SK-N-SH (cell line): ENCODE measurements at regions not wholly inside any gene's neighbourhood (a gene's known extent, or its start where the extent isn't known, plus 50 kb on each side); places are given as distances from the start of the nearest gene placed in this dataset.

Experiments used
- CTCF ChIA-PET: fragments of 300-600, 350-600 bp; formaldehyde crosslinking; extraction: SDS; loops from one replicate; lab custom pipeline; 2021; lab: Yijun Ruan, JAX
- POLR2A ChIA-PET: fragments of 350-600 bp; sonication (Branson Sonifier 250); formaldehyde crosslinking; extraction: SDS; loops from one replicate; lab custom pipeline; 2020; ENCODE audit warnings: antibody characterized with exemption, inconsistent platforms; lab: Yijun Ruan, JAX
- DNase-seq: peaks from one replicate; pipeline ENCODE4 v3.0.0; 2012
- H2AFZ ChIP-seq: fragments of 200-600 bp; sonication (generic); 2 replicates; pipeline ENCODE4 v1.8.1; 2016; ENCODE audit warnings: antibody characterized with exemption, mild to moderate bottlenecking, low read depth
- H3F3A ChIP-seq: fragments of 200-600 bp; sonication (generic); replicated peaks from 2 replicates; pipeline ENCODE3; 2016; ENCODE audit warnings: antibody characterized with exemption, mild to moderate bottlenecking; ENCODE audit not compliant: insufficient read depth
- H3K27ac ChIP-seq, 2 experiments: fragments of 200-500 bp in 1 of 2; fragments of 200-600 bp in 1 of 2; sonication (Bioruptor generic) in 1 of 2; sonication (generic), shearing (Covaris generic) in 1 of 2; 2 replicates each; pipeline versions ENCODE4 v1.5.1 to v1.6.1; 2014 to 2016; ENCODE audit warnings: low read depth in 2 of 2, inconsistent platforms in 1 of 2, low read length in 1 of 2, mild to moderate bottlenecking in 1 of 2, mixed read lengths in 1 of 2
- H3K27me3 ChIP-seq: fragments of 200-600 bp; sonication (generic), shearing (Covaris generic); 2 replicates; pipeline ENCODE4 v1.6.1; 2016; ENCODE audit warnings: mixed run types; ENCODE audit not compliant: insufficient read depth
- H3K36me3 ChIP-seq, 2 experiments: fragments of 200-500 bp in 1 of 2; fragments of 200-600 bp in 1 of 2; sonication (Bioruptor generic) in 1 of 2; sonication (generic) in 1 of 2; replicated peaks in 1 of 2; 2 replicates each; pipeline versions ENCODE3 to v1.5.1; 2014 to 2016; ENCODE audit warnings: low read length in 1 of 2, mild to moderate bottlenecking in 1 of 2; ENCODE audit not compliant: insufficient read depth in 2 of 2, control insufficient read depth in 1 of 2
- H3K4me1 ChIP-seq, 2 experiments: fragments of 200-500 bp in 1 of 2; fragments of 200-600 bp in 1 of 2; sonication (Bioruptor generic) in 1 of 2; sonication (generic), shearing (Covaris generic) in 1 of 2; 2 replicates each; pipeline versions ENCODE4 v1.5.1 to v1.6.1; 2014 to 2016; ENCODE audit warnings: low read depth in 1 of 2, low read length in 1 of 2, mixed run types in 1 of 2; ENCODE audit not compliant: insufficient read depth in 2 of 2, control insufficient read depth in 1 of 2
- H3K4me2 ChIP-seq: fragments of 200-600 bp; sonication (generic), shearing (Covaris generic); 2 replicates; pipeline ENCODE4 v1.6.1; 2017; ENCODE audit warnings: mixed run types
- H3K4me3 ChIP-seq, 2 experiments: fragments of 200-500 bp in 1 of 2; fragments of 200-600 bp in 1 of 2; sonication (Bioruptor generic) in 1 of 2; sonication (generic), shearing (Covaris generic) in 1 of 2; 2 replicates each; pipeline versions ENCODE4 v1.5.1 to v1.8.1; 2014 to 2016; ENCODE audit warnings: low read depth in 2 of 2, inconsistent platforms in 1 of 2, low read length in 1 of 2, mild to moderate bottlenecking in 1 of 2, mixed read lengths in 1 of 2, moderate library complexity in 1 of 2
- H3K79me2 ChIP-seq: fragments of 200-600 bp; sonication (generic); 2 replicates; pipeline ENCODE4 v1.8.1; 2017; ENCODE audit warnings: mild to moderate bottlenecking; ENCODE audit not compliant: insufficient read depth
- H3K9ac ChIP-seq: fragments of 200-600 bp; sonication (generic); 2 replicates; pipeline ENCODE4 v1.6.1; 2017; ENCODE audit warnings: mixed run types
- H3K9me2 ChIP-seq: fragments of 200-600 bp; sonication (generic); 2 replicates; pipeline ENCODE4 v1.6.1; 2017; ENCODE audit warnings: mixed run types
- H3K9me3 ChIP-seq: fragments of 200-600 bp; sonication (generic); 2 replicates; pipeline ENCODE4 v1.6.1; 2017; ENCODE audit warnings: mixed run types, mild to moderate bottlenecking, moderate library complexity
- H4K20me1 ChIP-seq: fragments of 200-600 bp; sonication (generic); 2 replicates; pipeline ENCODE4 v1.6.1; 2017; ENCODE audit warnings: mild to moderate bottlenecking, mixed run types; ENCODE audit not compliant: insufficient read depth
- CTCF ChIP-seq: fragments of 200-600 bp; sonication (generic); IDR thresholded peaks from 2 replicates; pipeline ENCODE4 v1.6.1; 2017; ENCODE audit warnings: antibody characterized with exemption, mild to moderate bottlenecking, moderate library complexity
- EZH2phosphoT487 ChIP-seq: fragments of 200-600 bp; sonication (generic); IDR thresholded peaks from 2 replicates; pipeline ENCODE4 v1.6.1; 2017; ENCODE audit warnings: low read depth, mixed run types, mild to moderate bottlenecking, antibody characterized with exemption, moderate library complexity, borderline replicate concordance
- GABPA ChIP-seq: IDR thresholded peaks from 2 replicates; pipeline ENCODE4 v1.4.0; 2012; ENCODE audit warnings: low read depth, mild to moderate bottlenecking
- MEF2A ChIP-seq: IDR thresholded peaks from 2 replicates; pipeline ENCODE4 v1.4.0; 2012; ENCODE audit warnings: low read depth, borderline replicate concordance
- MXI1 ChIP-seq: IDR thresholded peaks from 2 replicates; pipeline ENCODE4 v1.6.1; 2012; ENCODE audit warnings: mild to moderate bottlenecking, low read depth, low read length, improper control_type of control experiment
- NFIC ChIP-seq: IDR thresholded peaks from 2 replicates; pipeline ENCODE4 v1.4.0; 2012; ENCODE audit warnings: borderline replicate concordance
- NRF1 ChIP-seq: IDR thresholded peaks from 2 replicates; pipeline ENCODE4 v1.6.1; 2012; ENCODE audit warnings: low read depth, mild to moderate bottlenecking, low read length
- RAD21 ChIP-seq: IDR thresholded peaks from 2 replicates; pipeline ENCODE4 v1.6.1; 2012; ENCODE audit warnings: mild to moderate bottlenecking, low read length
- RFX5 ChIP-seq: IDR thresholded peaks from 2 replicates; pipeline ENCODE4 v1.6.1; 2012; ENCODE audit warnings: mild to moderate bottlenecking, improper control_type of control experiment, low read length
- RXRA ChIP-seq: IDR thresholded peaks from 2 replicates; pipeline ENCODE4 v1.4.0; 2012; ENCODE audit warnings: low read depth, mild to moderate bottlenecking, borderline replicate concordance
- SIN3A ChIP-seq: IDR thresholded peaks from 2 replicates; pipeline ENCODE4 v1.6.1; 2012; ENCODE audit warnings: low read depth, mild to moderate bottlenecking, low read length, moderate library complexity, borderline replicate concordance
- TAF1 ChIP-seq: IDR thresholded peaks from 2 replicates; pipeline ENCODE4 v1.6.1; 2012; ENCODE audit warnings: low read depth, mild to moderate bottlenecking, low read length, moderate library complexity, borderline replicate concordance
- YY1 ChIP-seq: IDR thresholded peaks from 2 replicates; pipeline ENCODE4 v1.4.0; 2012; ENCODE audit warnings: low read depth, mild to moderate bottlenecking
- WGBS: methylation state at CpG from one replicate; pipeline ENCODE4 v1.1.6; 2017; ENCODE audit warnings: low lambda C conversion rate; 5-methylcytosine and 5-hydroxymethylcytosine counted together
- TF ChIP-seq, protein P1 (sequence below): IDR thresholded peaks from 2 replicates; pipeline ENCODE4 v1.4.0; 2012; ENCODE audit warnings: low read depth, borderline replicate concordance
- TF ChIP-seq, protein P2 (sequence below): IDR thresholded peaks from 2 replicates; pipeline ENCODE4 v1.6.1; 2012; ENCODE audit warnings: mild to moderate bottlenecking, low read depth, low read length, moderate library complexity
- TF ChIP-seq, protein P3 (sequence below): fragments of 150-350 bp; IDR thresholded peaks from 2 replicates; pipeline ENCODE4 v1.6.1; 2017; ENCODE audit warnings: antibody characterized with exemption, low read length, low read depth, borderline replicate concordance

DNA sequence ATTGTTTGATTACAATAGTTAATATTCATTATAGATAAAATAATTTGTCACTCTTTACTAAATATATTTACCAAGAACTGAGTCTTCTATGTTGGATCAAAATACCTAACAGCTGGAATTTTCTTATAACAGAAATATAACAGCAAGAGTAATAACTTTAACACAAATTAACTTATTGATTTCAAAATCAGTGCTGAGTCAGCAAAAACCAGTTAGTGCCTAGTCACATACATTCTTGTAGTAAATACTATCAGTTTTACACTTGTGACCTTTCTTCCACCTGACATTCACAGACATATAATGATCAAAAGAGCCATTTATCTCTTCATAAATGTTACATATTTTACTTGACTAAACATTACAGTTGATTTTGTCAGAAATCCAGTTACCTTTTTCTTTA lies 1141.4 kb upstream of the ADGRB3 start:
- no peak overlapping the region for H3K4me3 ChIP-seq
- ChIA-PET CTCF (no interaction called here), POLR2A (no interaction called here)
- no peaks in the 10 kb centered on the region for H3K4me1 ChIP-seq
- TF ChIP-seq NRF1 (no peak), MXI1 (no peak), GABPA (no peak), CTCF (no peak), SIN3A (no peak)
- TF ChIP-seq, protein P1, sequence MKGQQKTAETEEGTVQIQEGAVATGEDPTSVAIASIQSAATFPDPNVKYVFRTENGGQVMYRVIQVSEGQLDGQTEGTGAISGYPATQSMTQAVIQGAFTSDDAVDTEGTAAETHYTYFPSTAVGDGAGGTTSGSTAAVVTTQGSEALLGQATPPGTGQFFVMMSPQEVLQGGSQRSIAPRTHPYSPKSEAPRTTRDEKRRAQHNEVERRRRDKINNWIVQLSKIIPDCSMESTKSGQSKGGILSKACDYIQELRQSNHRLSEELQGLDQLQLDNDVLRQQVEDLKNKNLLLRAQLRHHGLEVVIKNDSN: no peak
- H3K27me3 ChIP-seq: no peaks in the 10 kb centered on the region
- H3K27ac ChIP-seq: no peak overlapping the region
- H2AFZ ChIP-seq: no peak overlapping the region
- no peak for DNase-seq
- no peaks in the 10 kb centered on the region for H3F3A ChIP-seq
- H3K79me2 ChIP-seq: no peaks in the 10 kb centered on the region; the same call in 1 of the 2 replicates
- no peaks in the 10 kb centered on the region; the same call in 1 of the 2 replicates for H3K9me2 ChIP-seq
- H3K4me2 ChIP-seq: no peak overlapping the region
- no peak overlapping the region for H3K9ac ChIP-seq
- peaks cover 3% of the 10 kb centered on the region; the same call in 1 of the 2 replicates for H3K9me3 ChIP-seq
- H4K20me1 ChIP-seq: no peaks in the 10 kb centered on the region
- H3K36me3 ChIP-seq: no peaks in the 10 kb centered on the region

DNA sequence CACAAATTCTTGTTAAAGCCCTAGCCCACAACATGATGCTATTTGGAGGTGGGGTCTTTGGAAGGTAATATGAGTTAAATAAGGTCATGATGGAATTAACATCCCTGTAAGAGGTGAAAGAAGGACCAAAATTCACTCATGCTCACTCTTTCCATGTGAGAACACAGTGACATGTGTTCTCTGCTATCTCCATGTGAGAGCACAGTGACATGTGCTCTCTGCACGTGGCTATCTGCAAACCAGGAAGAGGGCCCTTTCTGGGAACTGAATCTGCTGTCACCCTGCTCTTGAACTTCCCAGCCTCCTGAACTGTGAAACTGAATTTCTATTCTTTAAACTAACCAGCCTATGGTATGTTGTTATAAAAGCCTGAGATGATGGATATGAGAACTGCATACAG lies 1159.4 kb upstream of the ADGRB3 start:
- CTCF ChIA-PET: no interaction called here
- DNase-seq: no peak
- H3K9me2 ChIP-seq: no peaks in the 10 kb centered on the region; the same call in 1 of the 2 replicates
- no peak overlapping the region for H2AFZ ChIP-seq
- no peak overlapping the region for H3K4me3 ChIP-seq
- no peaks in the 10 kb centered on the region for H3K36me3 ChIP-seq
- TF ChIP-seq, protein P2, sequence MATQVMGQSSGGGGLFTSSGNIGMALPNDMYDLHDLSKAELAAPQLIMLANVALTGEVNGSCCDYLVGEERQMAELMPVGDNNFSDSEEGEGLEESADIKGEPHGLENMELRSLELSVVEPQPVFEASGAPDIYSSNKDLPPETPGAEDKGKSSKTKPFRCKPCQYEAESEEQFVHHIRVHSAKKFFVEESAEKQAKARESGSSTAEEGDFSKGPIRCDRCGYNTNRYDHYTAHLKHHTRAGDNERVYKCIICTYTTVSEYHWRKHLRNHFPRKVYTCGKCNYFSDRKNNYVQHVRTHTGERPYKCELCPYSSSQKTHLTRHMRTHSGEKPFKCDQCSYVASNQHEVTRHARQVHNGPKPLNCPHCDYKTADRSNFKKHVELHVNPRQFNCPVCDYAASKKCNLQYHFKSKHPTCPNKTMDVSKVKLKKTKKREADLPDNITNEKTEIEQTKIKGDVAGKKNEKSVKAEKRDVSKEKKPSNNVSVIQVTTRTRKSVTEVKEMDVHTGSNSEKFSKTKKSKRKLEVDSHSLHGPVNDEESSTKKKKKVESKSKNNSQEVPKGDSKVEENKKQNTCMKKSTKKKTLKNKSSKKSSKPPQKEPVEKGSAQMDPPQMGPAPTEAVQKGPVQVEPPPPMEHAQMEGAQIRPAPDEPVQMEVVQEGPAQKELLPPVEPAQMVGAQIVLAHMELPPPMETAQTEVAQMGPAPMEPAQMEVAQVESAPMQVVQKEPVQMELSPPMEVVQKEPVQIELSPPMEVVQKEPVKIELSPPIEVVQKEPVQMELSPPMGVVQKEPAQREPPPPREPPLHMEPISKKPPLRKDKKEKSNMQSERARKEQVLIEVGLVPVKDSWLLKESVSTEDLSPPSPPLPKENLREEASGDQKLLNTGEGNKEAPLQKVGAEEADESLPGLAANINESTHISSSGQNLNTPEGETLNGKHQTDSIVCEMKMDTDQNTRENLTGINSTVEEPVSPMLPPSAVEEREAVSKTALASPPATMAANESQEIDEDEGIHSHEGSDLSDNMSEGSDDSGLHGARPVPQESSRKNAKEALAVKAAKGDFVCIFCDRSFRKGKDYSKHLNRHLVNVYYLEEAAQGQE: no peak
- TF ChIP-seq RFX5: no peak
- TF ChIP-seq YY1: no peak
- TF ChIP-seq EZH2phosphoT487: no peak
- no peak for TF ChIP-seq TAF1
- TF ChIP-seq, protein P3, sequence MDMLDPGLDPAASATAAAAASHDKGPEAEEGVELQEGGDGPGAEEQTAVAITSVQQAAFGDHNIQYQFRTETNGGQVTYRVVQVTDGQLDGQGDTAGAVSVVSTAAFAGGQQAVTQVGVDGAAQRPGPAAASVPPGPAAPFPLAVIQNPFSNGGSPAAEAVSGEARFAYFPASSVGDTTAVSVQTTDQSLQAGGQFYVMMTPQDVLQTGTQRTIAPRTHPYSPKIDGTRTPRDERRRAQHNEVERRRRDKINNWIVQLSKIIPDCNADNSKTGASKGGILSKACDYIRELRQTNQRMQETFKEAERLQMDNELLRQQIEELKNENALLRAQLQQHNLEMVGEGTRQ: no peak
- no peak for TF ChIP-seq NFIC
- TF ChIP-seq RAD21: no peak
- TF ChIP-seq NRF1: no peak
- TF ChIP-seq SIN3A: no peak
- TF ChIP-seq MEF2A: no peak
- TF ChIP-seq RXRA: no peak
- TF ChIP-seq, all 33 proteins: peak for 0
- H3K9me3 ChIP-seq: no peaks in the 10 kb centered on the region
- 11% methylated on average over 1 of the region's 1 CpG for WGBS
- H3K79me2 ChIP-seq: no peaks in the 10 kb centered on the region
- H4K20me1 ChIP-seq: no peaks in the 10 kb centered on the region
- no peaks in the 10 kb centered on the region for H3K27me3 ChIP-seq
- no peak overlapping the region for H3K4me2 ChIP-seq
- POLR2A ChIA-PET: no interaction called here
- H3K9ac ChIP-seq: no peak overlapping the region
- no peak overlapping the region for H3K27ac ChIP-seq
- no peaks in the 10 kb centered on the region for H3F3A ChIP-seq
- no peaks in the 10 kb centered on the region for H3K4me1 ChIP-seq
